Activated CD8-positive, alpha-beta memory T cell treated with anti-CD3 and anti-CD28 coated beads, Interleukin-2, amount 50 U/mL, for 24 hours (primary cell): ENCODE measurements at regions not wholly inside any gene's neighbourhood (a gene's known extent, or its start where the extent isn't known, plus 50 kb on each side); places are given as distances from the start of the nearest gene placed in this dataset.

ENCODE experiments used
- DNase-seq: peaks from one replicate; pipeline ENCODE4 v3.0.0-alpha.2; 2020; ENCODE audit errors: extremely low read depth

DNA sequence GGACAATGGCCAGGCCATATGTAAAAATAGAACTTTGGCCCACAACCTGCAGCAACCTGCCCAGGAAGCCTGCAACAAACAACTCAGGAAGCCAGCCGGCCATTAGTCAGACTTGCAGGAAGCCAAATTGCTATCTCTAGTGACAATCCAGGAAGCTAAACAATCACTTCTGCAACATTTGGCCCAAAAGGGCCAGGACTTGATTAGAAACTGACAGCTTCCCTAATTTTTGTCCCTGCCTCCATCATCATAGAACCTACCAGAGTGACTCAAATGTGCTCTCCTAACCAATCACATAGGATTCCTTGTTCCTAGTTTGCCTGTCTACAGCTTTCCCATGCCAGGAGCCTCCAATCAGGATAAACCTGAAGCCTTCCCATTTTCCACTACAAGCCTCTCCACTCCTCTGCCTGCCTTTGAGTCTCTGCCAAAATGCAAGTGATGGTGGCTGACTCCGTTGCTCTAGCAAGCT lies 639.3 kb downstream of the PTPRU start:
- no peak for DNase-seq

GRCh38 chr1:29870621-29871020 lies 634.3 kb downstream of the PTPRU start:
- DNase-seq, result no peak

GRCh38 chr1:29869802-29870201 lies 633.5 kb downstream of the PTPRU start:
- DNase-seq, result no peak

DNA sequence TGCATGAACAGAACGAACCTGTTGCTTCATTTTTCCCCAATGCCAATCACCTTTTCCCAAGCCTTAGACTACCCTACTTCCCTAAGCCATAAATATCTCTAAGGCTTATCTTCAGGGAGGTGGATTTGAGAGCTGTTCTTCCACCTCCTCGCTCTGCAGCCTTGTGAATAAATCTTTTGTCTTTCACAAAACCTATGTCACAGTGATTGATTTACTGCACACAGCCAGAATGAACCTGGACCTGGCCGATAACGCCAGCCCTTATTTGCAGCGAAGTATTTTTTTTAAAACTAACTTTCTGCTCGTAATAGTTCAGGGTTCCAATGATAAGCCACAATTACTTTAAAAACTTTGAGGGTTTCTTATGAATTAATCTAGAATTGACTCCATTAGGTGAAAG lies 632.6 kb downstream of the PTPRU start:
- no peak for DNase-seq

DNA sequence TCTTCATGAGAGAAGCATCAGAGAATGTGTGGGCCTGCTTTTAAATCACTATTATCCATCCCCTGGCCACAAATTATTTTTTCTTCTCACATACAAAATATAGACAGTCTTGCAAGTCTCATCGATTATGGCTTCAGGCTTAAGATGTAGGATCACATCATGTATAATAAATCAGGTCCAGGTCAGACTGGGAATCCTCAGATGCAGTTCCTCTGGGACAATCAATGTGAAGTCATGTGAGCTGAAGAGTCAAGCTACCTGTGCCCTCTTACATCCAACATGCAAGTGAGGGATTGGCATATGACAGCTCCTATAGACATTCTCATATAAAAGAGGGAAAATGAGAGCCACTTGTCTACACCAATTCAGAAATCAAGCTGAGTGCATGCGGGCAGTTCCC lies 631.8 kb downstream of the PTPRU start:
- DNase-seq, result no peak

- no peak for DNase-seq
Observed at GRCh38 chr1:29865051-29865450, 628.7 kb downstream of the PTPRU start.

DNA sequence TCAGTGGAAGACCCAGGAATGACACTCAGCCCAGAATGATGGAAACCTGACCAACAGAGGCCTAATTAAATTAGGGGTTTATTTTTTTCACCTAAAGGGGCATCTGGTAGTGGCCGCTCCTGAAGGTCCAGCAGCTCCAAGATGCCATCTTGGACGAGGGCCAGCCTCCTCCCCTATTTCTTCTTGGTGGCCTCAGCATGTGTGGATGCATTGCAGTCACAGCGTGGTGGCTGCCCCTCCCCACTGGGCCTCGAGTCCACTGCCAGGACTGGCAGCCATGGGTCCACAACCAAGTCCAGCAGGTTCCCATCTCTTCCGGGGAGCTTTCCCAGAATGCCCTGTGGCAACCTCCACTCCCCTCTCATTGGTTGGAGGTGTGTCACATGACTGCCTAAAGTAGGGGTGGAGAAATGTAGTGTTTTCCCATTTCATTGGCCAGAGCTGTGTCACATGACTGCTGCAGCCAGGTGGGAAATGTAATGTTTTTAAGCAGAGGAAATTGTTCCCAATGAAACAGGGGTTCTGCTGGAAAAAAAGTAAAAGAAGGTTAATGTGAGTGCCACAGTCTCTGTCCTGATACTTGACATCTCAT lies 628.2 kb downstream of the PTPRU start:
- DNase-seq, result no peak

GRCh38 chr1:29861922-29862321 lies 625.6 kb downstream of the PTPRU start:
- DNase-seq, result no peak

- no peak for DNase-seq
Observed at GRCh38 chr1:29861446-29861845, 625.1 kb downstream of the PTPRU start.

DNA sequence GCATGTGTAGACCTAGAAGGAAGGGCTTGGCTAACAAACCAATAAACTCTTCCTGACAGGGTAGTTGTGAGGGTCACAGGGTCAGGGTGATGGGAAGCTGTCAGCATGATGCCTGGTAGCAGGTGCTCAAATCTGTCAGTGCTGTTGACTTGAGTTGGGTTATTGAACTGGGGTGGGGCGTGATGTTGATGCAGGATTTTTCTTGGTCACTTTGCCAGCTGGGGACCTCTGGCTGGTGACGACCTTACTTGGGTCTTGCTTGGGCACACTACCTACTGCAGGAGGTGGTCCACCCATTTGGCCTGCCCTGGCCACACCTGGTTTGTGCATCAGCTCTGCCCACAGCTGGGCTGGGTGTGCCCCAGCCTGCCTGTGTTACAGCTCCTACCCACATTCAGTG lies 624.4 kb downstream of the PTPRU start:
- DNase-seq, result no peak

GRCh38 chr1:29860056-29860455 lies 623.7 kb downstream of the PTPRU start:
- DNase-seq, result no peak

GRCh38 chr1:29859126-29859525 lies 622.8 kb downstream of the PTPRU start:
- no peak for DNase-seq

GRCh38 chr1:29858646-29859045 lies 622.3 kb downstream of the PTPRU start:
- DNase-seq, result no peak

GRCh38 chr1:29856340-29857114 lies 620.2 kb downstream of the PTPRU start:
- no peak for DNase-seq

DNA sequence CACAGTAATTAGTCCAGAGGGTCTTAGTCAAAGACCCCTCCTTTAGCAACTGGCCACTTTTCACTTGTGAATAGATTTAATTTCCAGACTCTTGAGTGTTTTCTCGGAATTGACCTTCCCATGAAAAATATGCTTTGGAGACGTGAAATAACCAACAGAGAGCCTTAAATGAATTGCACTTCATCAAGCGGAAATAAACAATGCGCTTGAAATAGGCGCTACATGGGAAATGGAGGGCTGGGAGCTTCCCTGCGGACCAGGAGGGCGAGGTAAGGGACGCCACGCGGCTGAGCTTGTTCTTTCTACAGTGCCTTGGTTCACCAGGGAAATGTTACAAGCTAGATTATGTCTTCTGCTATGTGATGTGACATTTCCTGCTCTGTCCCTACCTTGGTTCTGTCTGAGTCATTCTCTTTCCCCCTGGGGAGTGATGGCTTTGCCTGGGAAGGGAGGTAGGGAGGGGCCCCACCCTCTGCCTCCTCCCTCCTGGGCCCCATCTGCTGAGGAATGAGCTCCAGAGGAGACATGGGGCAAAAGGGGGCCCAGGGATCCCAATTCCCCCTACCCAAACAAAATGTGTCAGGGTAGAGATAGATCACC lies 619.3 kb downstream of the PTPRU start:
- no peak for DNase-seq

- no peak for DNase-seq
Observed at GRCh38 chr1:29854700-29855276, 618.5 kb downstream of the PTPRU start.

GRCh38 chr1:29853716-29854330 lies 617.5 kb downstream of the PTPRU start:
- DNase-seq, result no peak

DNA sequence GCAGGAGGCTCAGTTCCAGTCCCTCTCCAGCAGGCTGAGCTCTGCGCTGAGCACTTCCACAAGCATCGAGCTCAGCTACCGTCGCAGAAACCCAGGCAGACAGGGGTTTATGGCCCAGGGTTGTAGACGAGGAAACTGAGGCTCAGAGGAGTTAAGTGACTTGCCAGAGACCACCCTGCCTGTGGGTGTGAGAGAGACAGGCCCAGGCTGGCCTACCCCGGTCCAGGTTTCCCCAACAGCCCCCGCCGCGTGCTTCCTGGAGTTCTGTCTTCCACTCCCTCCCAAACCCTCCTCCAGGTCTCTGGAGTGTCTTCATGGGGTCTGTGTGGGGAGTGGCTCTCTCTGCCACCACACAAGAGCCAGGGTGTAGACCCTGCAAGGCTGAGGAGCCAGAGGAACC lies 615.9 kb downstream of the PTPRU start:
- DNase-seq, result no peak

DNA sequence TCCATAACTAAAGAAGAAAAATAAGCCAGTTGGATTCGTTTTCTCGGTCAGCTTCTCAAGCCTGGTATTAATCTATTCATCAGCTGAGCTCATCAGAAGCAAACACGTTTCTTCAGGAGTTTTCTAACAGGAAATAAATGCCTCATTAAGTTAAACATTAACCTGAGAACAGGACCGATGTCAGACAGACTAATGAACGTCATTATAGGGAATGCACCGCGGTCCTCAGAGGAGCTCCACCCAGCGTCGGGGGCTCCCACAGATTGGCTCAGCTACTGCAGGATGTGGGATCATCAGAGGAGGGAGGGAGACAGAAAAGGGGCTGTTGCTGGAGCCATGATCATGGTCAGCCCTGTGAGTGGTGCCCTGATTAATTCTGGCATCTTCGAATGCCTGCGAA lies 615.4 kb downstream of the PTPRU start:
- no peak for DNase-seq

DNA sequence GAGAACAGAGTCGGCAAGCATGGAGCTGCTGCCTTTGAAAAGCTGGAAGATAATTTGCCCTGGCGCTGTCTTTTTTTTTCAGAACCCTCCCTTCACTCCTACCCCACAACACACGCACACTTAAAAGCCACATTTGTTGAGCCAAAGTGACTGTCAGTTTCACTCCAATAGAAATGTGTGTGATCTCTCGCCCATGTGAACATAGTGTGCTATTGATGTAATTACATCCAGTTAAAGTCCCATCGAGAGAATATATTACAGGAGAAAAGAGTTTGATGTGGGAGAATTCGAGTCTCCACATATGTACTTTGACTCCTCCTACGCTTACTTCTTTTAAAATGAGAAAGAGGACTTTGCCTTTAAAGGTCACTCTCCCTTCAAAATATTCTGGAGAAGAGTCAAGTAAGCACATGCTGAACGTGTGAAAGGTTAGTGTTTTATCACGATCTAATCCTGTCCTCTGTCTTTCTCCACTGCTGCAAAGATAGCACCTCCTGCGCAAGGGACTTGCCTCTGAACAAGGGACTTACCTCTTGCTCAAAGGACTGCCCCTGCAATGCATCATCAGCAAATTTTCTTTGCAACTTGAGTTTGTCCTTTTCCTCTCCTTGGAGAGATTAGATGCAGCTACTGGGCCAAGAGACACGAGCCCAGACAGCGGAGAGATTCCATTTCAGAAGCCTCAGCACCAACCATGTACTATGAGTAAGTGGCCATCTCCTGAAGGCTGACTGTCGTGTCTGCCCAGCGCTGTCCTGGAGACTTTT lies 613.9 kb downstream of the PTPRU start:
- DNase-seq, result no peak

DNA sequence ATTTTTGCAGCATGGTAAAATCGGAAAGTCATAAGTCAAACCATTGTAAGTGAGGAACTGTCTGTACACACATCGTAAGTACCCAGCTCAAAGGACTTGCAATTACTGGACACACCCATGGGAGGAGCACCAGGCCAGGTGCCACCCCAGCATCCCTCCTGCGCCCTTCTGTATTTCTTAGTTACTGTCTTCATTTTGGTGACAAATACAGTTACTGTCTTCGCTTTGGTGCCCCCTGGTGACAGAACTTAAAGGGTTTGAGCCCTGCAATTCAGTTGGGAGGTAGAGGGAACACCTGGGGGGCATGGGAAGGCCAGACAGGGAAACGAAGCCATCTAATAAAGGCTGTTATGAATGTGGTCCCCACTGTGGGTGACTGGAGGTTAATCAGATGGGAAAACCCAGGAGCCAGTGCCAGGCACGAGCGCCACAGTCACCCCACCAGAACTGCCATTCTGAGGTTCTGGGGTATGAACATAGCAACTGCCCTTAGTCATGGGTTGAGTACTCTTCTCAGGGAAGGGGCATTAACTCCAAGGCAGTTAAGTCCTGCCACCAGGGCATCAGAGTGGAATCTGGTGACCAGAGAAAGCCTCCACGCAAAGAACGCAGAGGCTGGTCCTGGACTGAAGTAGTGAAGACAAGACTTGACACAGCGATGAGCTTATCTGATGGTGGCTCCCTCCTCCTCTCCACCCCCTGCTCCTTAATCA lies 612.9 kb downstream of the PTPRU start:
- peak; percentile 3 for DNase-seq
